ENCODE measurements at regions not wholly inside any gene's neighbourhood (a gene's known extent, or its start where the extent isn't known, plus 50 kb on each side); places are given as distances from the start of the nearest gene placed in this dataset.

DNA sequence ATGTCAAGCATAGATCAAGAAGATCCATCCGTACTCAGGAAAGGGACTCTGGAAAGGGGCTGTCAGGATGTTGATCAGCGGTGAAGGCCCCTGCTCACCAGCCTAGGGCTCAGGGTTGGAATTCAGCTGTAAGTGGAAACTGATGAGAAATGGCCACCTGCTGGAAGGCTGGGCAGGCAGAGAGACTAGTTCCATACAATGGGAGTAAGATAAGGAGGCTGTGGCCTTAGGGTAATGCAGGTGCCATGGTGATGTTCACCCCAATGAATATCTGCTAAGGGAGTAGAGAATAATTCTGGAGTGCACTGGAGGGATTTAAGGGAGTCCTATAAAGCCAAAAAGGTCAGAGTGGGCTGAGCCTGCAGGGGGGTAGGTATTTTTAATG lies 256.6 kb downstream of the CYRIA start:
- H3K27ac Mint-ChIP-seq (ENCODE audit: unreplicated experiment): no peak overlapping the region
- no peak for TF ChIP-seq CTCF (conservative IDR thresholded peaks at IDR 0.05)
- no peak for DNase-seq (ENCODE audit: low read depth, low spot score)
- no peak overlapping the region for H3K4me3 Mint-ChIP-seq
- peaks cover 70% of the 10 kb centered on the region for H3K4me1 Mint-ChIP-seq
- no peaks in the 10 kb centered on the region for H3K27me3 Mint-ChIP-seq (ENCODE audit: low read depth)
- peaks cover 16% of the 10 kb centered on the region for H3K9me3 Mint-ChIP-seq
- H3K36me3 Mint-ChIP-seq (ENCODE audit: low read depth): peaks cover 5% of the 10 kb centered on the region

DNA sequence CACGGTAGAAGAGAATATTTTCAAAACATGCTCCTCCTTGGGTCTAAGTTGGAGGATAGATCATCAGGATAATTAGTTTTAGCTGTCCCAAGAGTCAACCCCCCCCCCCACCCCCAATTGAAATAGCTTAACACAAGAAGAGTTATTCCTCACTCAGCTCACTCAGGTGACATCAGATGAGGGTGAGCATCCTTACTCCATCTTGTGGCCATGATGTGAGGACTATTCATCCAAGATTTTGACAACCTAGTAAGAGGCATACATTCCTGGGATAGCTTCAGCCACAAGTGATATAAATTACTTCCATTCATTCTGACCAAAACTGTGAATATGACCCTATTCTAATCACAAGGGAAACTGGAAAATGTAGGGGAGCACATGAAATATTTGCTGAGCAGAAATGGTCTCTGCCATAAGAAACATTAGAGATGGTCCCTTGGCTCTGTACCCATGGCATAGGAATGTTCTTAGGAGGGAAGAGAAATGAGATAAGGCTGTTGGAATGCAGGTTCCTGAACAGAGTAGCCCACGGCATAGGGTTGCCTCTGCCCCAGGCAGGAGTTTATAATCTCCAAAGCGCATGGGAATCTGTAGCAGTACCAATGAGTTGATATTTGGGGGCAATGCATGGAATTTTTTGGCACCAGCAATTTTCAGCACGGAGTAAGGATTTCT lies 257.2 kb downstream of the CYRIA start:
- no peak for TF ChIP-seq CTCF (conservative IDR thresholded peaks at IDR 0.05)
- no peak for DNase-seq (ENCODE audit: low read depth, low spot score)
- peaks cover 3% of the 10 kb centered on the region for H3K36me3 Mint-ChIP-seq (ENCODE audit: low read depth)
- H3K27ac Mint-ChIP-seq (ENCODE audit: unreplicated experiment): no peak overlapping the region
- H3K4me3 Mint-ChIP-seq: no peak overlapping the region
- no peaks in the 10 kb centered on the region for H3K27me3 Mint-ChIP-seq (ENCODE audit: low read depth)
- peaks cover 16% of the 10 kb centered on the region for H3K9me3 Mint-ChIP-seq
- peaks cover 70% of the 10 kb centered on the region for H3K4me1 Mint-ChIP-seq

- no peak for TF ChIP-seq CTCF (conservative IDR thresholded peaks at IDR 0.05)
- Mint-ChIP-seq H3K9me3 (peaks cover 16% of the 10 kb centered on the region), H3K36me3 (ENCODE audit: low read depth) (peaks cover 3% of the 10 kb centered on the region), H3K27ac (ENCODE audit: unreplicated experiment) (peak overlapping the region; percentile 35), H3K4me1 (peaks cover 72% of the 10 kb centered on the region), H3K27me3 (ENCODE audit: low read depth) (no peaks in the 10 kb centered on the region), H3K4me3 (no peak overlapping the region)
- DNase-seq (ENCODE audit: low read depth, low spot score): no peak
These were observed 258.3 kb downstream of the CYRIA start for GRCh38 chr2:16407358-16407757.

GRCh38 chr2:16406496-16407289 lies 258.9 kb downstream of the CYRIA start:
- Mint-ChIP-seq H3K36me3 (ENCODE audit: low read depth) (peaks cover 3% of the 10 kb centered on the region), H3K27ac (ENCODE audit: unreplicated experiment) (peak overlapping the region; percentile 37), H3K4me3 (peak overlapping the region; percentile 18), H3K4me1 (peaks cover 76% of the 10 kb centered on the region), H3K27me3 (ENCODE audit: low read depth) (no peaks in the 10 kb centered on the region), H3K9me3 (peaks cover 12% of the 10 kb centered on the region)
- DNase-seq (ENCODE audit: low read depth, low spot score): no peak
- TF ChIP-seq CTCF (conservative IDR thresholded peaks at IDR 0.05): no peak

DNA sequence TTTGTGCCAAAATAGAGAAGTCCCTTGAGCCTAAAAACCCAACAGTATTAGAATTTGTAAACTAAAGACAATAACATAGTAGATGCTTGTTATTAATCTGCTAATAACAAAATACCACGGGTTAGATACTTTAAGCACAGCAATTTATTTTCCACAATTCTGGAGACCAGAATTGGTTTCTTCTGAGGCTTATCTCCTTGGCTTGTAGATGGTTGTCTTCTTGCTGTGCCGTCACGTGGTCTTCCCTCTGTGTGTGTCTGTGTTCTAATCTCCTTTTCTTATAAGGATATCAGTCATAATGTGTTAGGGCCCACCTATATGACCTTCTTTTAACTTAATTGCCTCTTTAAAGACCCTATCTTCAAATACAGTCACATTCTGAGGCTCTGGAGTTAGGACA lies 260.1 kb downstream of the CYRIA start:
- Mint-ChIP-seq H3K27ac (ENCODE audit: unreplicated experiment) (peak overlapping the region; percentile 13), H3K4me1 (peaks cover 67% of the 10 kb centered on the region), H3K27me3 (ENCODE audit: low read depth) (no peaks in the 10 kb centered on the region)

More for the DNA sequence above, 260.1 kb downstream of the CYRIA start:
- peaks cover 3% of the 10 kb centered on the region for H3K36me3 Mint-ChIP-seq (ENCODE audit: low read depth)
- peaks cover 4% of the 10 kb centered on the region for H3K9me3 Mint-ChIP-seq
- DNase-seq (ENCODE audit: low read depth, low spot score): no peak
- no peak overlapping the region for H3K4me3 Mint-ChIP-seq
- no peak for TF ChIP-seq CTCF (conservative IDR thresholded peaks at IDR 0.05)

Data from neural crest cell (in vitro differentiated cells).